DMS 273 (cell line): ENCODE measurements at regions not wholly inside any gene's neighbourhood (a gene's known extent, or its start where the extent isn't known, plus 50 kb on each side); places are given as distances from the start of the nearest gene placed in this dataset.
"Not testable (repeated sequence)": the region's sequence is repeated elsewhere in the genome, so short reads cannot be mapped to it uniquely, and the experiment has no call there.

Experiments used
- DNase-seq: peaks from one replicate; lab custom pipeline; 2025; ENCODE audit not compliant: unreplicated experiment; lab: John Stamatoyannopoulos, UW

- DNase-seq = no peak
Observed at GRCh38 chr10:8835453-8836167, 781.1 kb downstream of the GATA3 start.

GRCh38 chr10:8840356-8840755 is 785.9 kb downstream of the GATA3 start:
- DNase-seq = no peak

DNA sequence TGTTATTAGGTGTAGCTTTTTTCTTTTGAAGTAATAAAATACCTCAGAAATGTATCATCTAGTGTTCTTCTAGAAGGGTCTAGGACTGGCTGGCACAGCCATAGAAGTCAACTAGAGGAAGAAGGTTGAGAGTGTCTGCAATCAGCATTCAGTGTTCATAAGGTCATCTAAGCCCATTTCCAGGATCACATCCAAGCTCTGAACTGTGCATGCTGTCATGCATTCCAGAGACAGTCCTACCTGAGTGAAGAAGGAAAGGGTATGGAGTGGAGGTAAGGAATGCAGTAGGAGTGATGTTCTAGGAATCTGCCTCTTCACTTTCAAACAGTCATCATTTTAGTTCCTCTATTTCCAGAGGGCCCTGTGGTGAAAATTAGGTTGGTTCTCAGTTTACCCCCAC is 789.7 kb downstream of the GATA3 start:
- no peak for DNase-seq

DNA sequence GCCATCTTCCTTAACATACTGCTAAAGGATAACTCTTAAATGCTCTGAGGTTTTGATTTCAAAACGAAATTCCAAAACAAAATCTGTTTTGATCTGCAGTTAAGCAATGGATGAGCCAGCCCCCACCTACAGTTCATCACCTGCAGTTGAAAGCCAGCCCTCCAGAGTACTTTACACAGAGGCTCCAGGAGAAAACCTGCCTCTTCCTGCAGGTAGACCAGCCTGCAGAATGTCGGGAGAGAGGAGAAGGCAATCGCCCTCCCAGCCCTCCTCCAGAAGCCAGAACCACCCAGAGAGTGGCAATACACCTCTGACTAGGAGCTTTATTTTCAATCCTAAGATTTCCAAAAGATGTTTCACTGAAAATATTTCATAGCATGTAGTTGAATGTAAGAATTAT is 798.1 kb downstream of the GATA3 start:
- no peak for DNase-seq

- no peak for DNase-seq
Observed at GRCh38 chr10:8853048-8853447, 798.6 kb downstream of the GATA3 start.

- not testable (repeated sequence) for DNase-seq
Observed at GRCh38 chr10:8868924-8869323, 814.4 kb downstream of the GATA3 start.

DNA sequence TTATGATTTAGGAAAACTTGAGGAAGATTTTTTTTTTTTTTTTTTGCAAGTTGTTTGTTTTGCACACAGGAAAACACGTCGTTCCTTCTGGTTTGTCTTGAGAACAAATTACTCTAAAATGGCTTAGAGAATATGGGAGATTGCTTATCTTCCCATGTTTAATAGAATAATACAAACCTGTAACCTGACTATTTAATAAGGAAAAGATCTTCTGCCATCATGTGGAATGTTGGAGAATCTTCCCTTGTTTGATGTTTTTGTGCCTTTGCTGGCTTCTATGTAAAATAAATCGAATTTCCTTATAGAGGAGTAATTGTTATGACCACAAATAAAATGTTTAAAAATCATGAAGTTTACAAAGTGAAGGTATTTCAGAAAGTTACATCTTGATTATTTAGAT is 818.8 kb downstream of the GATA3 start:
- no peak for DNase-seq

DNA sequence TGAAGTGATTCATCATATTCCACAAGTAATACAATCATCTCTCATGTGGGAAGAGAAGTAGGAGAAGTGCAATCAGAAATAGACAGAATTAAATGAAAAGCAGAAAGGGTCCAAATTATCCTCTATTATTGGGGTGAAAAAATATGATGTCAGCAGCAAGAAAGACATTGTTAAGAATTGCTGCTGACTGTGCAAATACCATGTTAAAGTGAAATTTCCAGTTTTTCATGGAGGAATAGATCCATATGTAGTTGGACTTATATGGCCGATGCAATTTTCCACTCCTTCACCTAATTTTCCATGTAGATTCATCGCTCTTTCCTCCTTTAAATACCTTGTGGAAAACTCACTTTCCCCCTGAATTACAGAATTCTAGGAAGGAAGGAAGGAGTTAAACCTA is 819.8 kb downstream of the GATA3 start:
- DNase-seq = no peak

DNA sequence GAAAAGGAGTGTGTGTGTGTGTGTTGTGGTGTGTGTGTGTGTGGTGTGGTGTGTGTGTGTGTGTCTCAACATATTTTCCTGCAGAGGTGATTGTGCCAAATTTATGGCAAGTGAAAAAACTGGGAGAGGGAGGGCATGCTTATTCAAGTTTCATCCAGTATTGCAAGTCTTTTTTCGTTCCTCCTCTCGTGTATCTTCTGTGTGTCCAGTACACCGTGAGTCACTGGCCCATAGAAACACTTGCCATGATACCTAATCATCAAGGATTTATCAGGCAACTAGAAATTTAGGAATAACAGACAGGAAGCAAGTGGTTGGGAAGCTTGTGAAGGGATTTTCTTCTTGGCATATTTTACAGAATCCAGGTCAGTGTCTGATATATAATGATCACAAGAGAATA is 820.5 kb downstream of the GATA3 start:
- no peak for DNase-seq

DNA sequence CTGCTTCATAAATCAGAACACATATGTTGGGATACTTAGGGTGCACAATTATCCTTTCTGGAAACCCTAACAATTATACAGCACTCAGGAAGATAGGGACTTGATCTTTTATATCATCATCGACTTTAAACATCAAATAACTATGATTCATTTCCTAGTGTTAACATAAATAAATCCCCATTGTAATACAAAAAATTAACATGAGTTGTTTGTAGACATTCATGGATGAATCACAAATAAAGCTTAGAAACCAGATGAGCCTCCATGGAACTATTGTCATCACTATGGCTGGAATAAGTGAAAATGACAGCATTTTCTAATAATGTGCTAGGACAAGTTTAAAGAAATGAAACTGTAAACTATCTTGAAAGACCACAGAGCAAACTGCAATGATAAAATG is 821.7 kb downstream of the GATA3 start:
- no peak for DNase-seq

GRCh38 chr10:8889538-8889937 is 835.0 kb downstream of the GATA3 start:
- DNase-seq = no peak

GRCh38 chr10:8893102-8893501 is 838.6 kb downstream of the GATA3 start:
- DNase-seq = no peak

DNA sequence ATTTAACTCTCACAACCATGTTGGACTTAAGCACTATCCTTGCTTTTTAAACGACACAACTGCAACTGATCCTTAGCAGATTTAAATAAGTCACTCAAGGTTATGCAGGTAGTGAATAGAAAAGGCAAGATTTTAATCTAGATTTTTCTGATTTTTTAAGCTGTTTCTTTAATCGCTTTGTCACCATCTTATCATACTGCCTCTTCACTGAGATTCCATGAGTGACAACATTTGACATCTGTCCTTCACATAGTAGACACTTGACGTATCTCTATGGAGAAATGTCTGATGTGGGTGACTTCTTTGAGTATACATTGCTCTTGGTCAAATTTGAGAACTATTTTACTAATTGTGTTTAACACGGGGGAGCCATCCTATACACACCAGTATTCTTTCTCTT is 839.7 kb downstream of the GATA3 start:
- no peak for DNase-seq

DNA sequence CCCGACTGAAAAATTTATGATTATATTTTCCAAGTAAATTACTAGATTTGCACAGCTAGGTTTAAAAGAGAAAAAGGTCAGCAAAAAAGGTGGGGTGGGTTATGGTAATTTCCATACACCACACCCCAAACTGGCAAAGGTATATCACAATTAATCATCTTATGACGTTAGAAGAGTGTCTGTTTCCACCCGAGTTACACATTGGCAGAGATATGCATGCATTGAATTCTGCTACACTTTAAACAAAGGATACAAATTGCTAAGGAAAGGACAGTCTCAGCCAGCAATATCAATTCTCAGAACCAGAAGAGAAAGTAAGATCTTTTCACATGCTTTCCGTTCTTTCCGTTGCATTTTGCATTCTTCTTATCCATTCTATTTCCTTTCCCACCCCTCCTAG is 843.3 kb downstream of the GATA3 start:
- no peak for DNase-seq

DNA sequence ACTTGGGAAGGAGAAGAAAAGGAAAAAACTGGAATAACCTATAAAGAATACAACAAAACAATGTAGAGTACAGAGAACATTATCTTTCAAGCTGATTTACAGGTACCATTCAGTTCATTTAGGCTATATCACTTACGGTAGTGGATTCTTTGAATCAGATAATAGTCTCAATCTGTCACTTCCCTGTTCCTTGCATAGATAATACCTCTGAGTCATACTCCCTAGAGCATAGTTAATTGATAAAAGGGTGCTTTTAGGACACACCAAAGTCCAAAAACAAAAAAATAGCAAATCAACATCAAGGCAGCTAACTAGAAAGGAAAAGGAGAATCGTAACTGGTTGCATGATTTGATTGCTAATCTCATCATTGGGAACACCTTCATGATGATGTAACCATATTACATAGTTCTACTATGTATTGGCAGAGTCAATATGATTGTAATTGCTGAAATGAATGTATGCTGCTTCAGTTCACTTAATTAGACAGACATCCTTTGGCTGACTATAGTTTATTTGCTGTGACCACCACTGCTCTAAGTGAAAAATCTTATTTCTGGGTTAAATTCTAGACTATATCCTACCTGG is 844.4 kb downstream of the GATA3 start:
- no peak for DNase-seq

DNA sequence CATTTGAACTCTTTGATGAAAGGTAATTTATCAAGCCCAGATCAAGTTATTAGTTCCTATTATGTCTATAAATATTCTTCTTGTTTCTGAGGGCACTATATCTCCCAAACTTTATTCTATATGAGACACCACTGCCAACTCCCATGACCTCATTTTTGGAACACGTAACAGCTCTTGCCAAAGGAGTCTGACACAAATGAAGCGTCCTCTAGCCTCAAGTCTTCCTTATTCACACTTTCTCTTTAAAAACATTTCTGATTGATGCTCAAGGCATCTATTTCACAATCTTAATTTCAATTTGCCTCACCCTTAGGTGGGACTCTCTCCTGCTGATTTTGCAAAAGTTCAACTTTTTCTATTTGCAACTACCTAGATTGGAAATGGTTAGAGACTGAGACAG is 848.4 kb downstream of the GATA3 start:
- DNase-seq = no peak

DNA sequence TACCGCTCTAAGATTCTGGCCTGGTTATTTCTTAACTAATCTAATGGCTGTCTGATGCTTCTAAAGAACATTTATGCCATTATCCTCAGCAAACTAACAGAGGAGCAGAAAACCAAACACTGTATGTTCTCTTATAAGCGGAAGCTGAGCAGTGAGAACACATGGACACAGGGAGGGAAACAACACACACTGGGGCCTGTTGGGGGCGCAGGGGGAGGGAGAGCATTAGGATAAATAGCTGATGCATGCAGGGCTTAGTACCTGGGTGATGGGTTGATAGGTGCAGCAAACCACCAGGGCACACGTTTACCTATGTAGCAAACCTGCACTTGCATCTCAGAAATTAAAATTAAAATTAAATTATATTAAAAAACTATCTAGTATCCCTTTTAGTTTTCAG is 853.5 kb downstream of the GATA3 start:
- DNase-seq = no peak

DNA sequence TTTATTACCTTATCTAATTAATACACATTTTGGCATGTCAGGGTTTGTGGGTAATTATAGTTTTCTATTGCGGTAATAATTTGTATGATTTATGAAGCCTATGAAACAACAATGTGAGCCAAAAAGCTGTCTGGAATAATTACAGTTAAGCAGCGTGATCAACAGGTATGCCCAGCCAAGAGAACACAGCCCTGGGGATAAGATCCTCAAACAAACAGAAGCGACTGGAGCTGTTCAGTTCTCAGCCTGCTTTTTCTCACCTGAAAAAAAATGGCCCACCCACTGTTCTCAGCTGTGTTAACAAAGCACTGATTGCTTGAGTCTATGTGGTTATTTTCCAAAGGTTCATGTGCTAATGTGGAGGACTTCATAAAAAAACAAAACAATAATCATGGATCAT is 855.8 kb downstream of the GATA3 start:
- DNase-seq = no peak

GRCh38 chr10:8911032-8911431 is 856.5 kb downstream of the GATA3 start:
- no peak for DNase-seq

DNA sequence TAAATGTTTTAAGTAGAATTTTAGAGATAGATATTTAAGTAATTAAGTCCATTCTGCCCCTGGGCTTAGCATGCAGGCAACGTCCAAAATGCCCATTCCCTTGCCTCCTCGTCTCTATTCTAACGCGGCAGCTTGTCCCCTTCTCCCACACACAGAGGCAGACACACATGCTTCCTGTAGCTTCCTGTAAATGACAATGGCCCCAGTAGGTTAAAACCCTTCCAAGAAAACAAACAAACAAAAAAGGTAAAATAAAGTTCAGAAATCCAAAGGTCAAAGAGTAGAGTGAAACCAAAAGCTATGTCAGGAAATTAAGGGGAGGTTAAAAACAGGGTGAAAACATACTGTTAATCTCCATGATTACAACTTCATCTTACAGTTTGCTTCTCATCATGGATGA is 857.6 kb downstream of the GATA3 start:
- DNase-seq = no peak

DNA sequence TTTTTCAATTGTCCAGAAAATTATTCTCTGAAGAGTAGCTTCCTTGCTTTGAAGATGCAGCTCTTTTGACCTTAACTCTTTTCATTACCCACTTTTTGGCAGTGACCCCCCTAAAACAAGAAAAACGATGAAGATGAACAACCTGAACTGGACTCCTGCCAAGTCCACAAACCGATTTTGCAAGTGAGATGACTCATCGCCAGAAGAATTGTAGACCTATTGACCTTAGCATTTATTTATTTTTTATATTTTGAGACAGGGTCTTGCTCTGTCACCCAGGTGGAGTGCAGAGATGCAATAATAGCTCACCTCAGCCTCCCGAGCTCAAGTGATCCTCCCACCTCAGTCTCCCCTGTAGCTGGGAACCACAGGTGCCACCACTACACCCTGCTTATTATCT is 859.2 kb downstream of the GATA3 start:
- no peak for DNase-seq

DNA sequence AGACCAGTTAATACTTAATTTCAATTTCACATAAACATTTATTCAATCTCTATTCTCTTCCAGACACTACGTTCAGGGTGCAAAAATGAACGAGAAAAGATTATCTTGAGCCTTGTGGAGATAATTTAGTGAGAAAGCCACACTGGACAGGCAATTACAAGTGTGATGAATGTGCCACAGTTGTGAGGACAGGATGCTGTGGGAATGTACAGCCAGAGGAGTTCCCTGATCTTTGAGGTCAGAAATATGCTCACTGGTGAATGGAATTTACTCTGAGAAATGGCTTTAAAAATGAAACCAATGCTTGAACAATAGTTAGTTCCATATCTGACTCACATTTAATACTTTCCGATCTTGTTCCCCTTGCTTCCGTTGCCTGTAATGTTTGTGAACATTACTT is 864.8 kb downstream of the GATA3 start:
- DNase-seq = no peak

DNA sequence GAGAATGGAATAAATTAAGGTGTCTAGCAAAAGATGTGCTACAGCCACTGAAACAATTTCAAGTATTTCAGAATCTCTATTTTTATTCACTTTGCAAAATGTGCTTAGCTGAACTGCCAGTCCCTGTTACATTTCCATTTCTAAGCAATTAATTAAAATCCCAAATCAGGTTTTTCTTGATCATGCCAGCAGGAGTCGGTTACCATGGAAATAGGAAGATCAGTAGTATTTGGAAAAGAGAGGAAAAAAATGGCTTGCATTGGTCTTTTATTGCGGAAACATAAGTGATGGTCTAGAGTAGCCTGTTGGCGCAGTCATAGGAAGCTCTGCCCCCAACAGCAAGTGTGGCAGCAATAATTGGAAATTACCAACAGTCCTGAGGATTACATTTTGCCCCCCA is 867.1 kb downstream of the GATA3 start:
- DNase-seq = no peak
